ENCODE measurements at regions not wholly inside any gene's neighbourhood (a gene's known extent, or its start where the extent isn't known, plus 50 kb on each side); places are given as distances from the start of the nearest gene placed in this dataset.

GRCh38 chr14:83470466-83470865 lies 1936.8 kb upstream of the SEL1L start:
- no peak overlapping the region for H3K27ac ChIP-seq
- H3K9me3 ChIP-seq: no peaks in the 10 kb centered on the region
- no peaks in the 10 kb centered on the region for H3K36me3 ChIP-seq
- no peaks in the 10 kb centered on the region for H3K4me1 ChIP-seq
- no peak for ATAC-seq
- H3K27me3 ChIP-seq: no peaks in the 10 kb centered on the region
- no peak for TF ChIP-seq CTCF (IDR thresholded peaks at IDR 0.05)
- TF ChIP-seq POLR2A (IDR thresholded peaks at IDR 0.05): no peak
- H3K4me3 ChIP-seq: no peak overlapping the region
- 67 to 74% (median 72%) methylated on average over 4 of the region's 4 CpGs for WGBS, 4 donors
- intact Hi-C loops (cut with DNase I): no loop called here
- DNase-seq: no peak

GRCh38 chr14:83470959-83471695 lies 1937.5 kb upstream of the SEL1L start:
- Histone ChIP-seq H3K9me3 (no peaks in the 10 kb centered on the region), H3K4me1 (no peaks in the 10 kb centered on the region), H3K36me3 (no peaks in the 10 kb centered on the region), H3K27ac (no peak overlapping the region), H3K4me3 (no peak overlapping the region), H3K27me3 (no peaks in the 10 kb centered on the region)
- ATAC-seq (no peak), DNase-seq (no peak)
- no peak for TF ChIP-seq POLR2A (IDR thresholded peaks at IDR 0.05)
- no peak for TF ChIP-seq CTCF (IDR thresholded peaks at IDR 0.05)
- WGBS, 4 donors: 91 to 95% (median 93%) methylated on average over 1 of the region's 1 CpG
- intact Hi-C loops (cut with DNase I): no loop called here

GRCh38 chr14:83473416-83474235 lies 1940.0 kb upstream of the SEL1L start:
- ATAC-seq (no peak), DNase-seq (no peak)
- Histone ChIP-seq H3K4me3 (no peak overlapping the region), H3K27me3 (no peaks in the 10 kb centered on the region), H3K27ac (no peak overlapping the region), H3K9me3 (no peaks in the 10 kb centered on the region), H3K4me1 (no peaks in the 10 kb centered on the region), H3K36me3 (no peaks in the 10 kb centered on the region)
- 66 to 74% (median 70%) methylated on average over 3 of the region's 3 CpGs for WGBS, 4 donors
- intact Hi-C loops (cut with DNase I): no loop called here
- no peak for TF ChIP-seq POLR2A (IDR thresholded peaks at IDR 0.05)
- no peak for TF ChIP-seq CTCF (IDR thresholded peaks at IDR 0.05)

GRCh38 chr14:83478741-83479140 lies 1945.1 kb upstream of the SEL1L start:
- 73 to 80% (median 77%) methylated on average over 6 of the region's 6 CpGs for WGBS, 4 donors
- intact Hi-C loops (cut with DNase I): no loop called here

More at GRCh38 chr14:83478741-83479140, 1945.1 kb upstream of the SEL1L start:
- Histone ChIP-seq H3K36me3 (no peaks in the 10 kb centered on the region), H3K27ac (no peak overlapping the region), H3K4me1 (no peaks in the 10 kb centered on the region), H3K9me3 (no peaks in the 10 kb centered on the region), H3K27me3 (no peaks in the 10 kb centered on the region), H3K4me3 (no peak overlapping the region)
- DNase-seq (no peak), ATAC-seq (no peak)
- TF ChIP-seq POLR2A (IDR thresholded peaks at IDR 0.05): no peak
- TF ChIP-seq CTCF (IDR thresholded peaks at IDR 0.05): no peak
